ENCODE measurements at regions not wholly inside any gene's neighbourhood (a gene's known extent, or its start where the extent isn't known, plus 50 kb on each side); places are given as distances from the start of the nearest gene placed in this dataset.

DNA sequence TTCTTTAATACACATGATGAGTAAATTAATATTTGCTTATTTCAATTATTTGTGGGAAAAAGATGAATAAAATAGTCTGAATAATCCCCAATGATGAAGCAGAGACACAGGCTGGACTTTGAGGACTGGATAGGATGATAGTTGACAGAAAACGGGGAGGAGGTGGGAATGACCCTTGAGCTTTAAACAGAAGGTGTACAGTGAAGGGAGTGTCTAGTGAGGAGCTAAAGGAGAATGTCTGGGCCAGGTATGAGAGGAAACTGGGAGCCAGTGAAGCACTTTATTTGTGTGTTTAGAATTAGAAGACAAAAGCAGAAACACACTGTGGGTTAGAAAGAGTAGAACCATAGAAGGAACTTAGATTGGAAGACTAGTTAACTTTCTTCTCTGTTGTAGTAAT lies 230.4 kb upstream of the CA10 start:
- TF ChIP-seq, protein P1, sequence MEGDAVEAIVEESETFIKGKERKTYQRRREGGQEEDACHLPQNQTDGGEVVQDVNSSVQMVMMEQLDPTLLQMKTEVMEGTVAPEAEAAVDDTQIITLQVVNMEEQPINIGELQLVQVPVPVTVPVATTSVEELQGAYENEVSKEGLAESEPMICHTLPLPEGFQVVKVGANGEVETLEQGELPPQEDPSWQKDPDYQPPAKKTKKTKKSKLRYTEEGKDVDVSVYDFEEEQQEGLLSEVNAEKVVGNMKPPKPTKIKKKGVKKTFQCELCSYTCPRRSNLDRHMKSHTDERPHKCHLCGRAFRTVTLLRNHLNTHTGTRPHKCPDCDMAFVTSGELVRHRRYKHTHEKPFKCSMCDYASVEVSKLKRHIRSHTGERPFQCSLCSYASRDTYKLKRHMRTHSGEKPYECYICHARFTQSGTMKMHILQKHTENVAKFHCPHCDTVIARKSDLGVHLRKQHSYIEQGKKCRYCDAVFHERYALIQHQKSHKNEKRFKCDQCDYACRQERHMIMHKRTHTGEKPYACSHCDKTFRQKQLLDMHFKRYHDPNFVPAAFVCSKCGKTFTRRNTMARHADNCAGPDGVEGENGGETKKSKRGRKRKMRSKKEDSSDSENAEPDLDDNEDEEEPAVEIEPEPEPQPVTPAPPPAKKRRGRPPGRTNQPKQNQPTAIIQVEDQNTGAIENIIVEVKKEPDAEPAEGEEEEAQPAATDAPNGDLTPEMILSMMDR (IDR thresholded peaks at IDR 0.05) = no peak
- no peak for TF ChIP-seq POLR2A (IDR thresholded peaks at IDR 0.05)

Measured in esophagus squamous epithelium (tissue), 4 donors.